ENCODE measurements at regions not wholly inside any gene's neighbourhood (a gene's known extent, or its start where the extent isn't known, plus 50 kb on each side); places are given as distances from the start of the nearest gene placed in this dataset.

DNA sequence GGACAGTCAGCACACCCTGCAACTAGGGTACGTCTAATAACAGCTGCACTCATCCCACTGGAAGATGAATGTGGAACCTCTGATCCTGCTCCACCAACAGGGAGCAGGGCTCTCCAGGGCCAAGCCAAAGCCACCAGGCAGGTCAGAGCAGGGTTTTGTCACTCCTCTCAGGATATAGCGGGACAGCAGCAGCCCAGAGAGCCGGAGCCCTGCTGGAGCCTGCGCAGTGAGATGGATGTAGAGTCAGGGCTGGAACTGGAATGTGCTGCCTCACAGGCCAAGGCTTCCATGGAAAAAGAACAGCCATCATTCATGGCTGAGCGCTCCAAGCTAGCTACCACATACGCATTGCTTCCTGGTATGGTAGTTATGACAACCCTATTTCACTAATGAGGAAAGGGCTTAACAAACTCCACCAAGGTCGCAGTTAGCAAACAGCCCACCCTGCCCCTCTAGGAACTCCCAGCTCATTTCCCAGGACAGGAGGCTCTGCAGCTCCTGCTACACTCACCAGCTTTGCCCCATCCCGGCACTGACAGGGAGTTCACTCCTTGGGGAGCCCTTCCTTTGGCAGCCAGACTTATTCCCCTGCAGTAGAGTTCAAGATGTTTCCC is 85.2 kb downstream of the HS1BP3 start:
- TF ChIP-seq POLR2A (IDR thresholded peaks at IDR 0.05; ENCODE audit: extremely low read depth, insufficient read length) (no peak), MYC (IDR thresholded peaks at IDR 0.05; ENCODE audit: low read depth, low read length) (no peak)
- TF ChIP-seq, protein P1, sequence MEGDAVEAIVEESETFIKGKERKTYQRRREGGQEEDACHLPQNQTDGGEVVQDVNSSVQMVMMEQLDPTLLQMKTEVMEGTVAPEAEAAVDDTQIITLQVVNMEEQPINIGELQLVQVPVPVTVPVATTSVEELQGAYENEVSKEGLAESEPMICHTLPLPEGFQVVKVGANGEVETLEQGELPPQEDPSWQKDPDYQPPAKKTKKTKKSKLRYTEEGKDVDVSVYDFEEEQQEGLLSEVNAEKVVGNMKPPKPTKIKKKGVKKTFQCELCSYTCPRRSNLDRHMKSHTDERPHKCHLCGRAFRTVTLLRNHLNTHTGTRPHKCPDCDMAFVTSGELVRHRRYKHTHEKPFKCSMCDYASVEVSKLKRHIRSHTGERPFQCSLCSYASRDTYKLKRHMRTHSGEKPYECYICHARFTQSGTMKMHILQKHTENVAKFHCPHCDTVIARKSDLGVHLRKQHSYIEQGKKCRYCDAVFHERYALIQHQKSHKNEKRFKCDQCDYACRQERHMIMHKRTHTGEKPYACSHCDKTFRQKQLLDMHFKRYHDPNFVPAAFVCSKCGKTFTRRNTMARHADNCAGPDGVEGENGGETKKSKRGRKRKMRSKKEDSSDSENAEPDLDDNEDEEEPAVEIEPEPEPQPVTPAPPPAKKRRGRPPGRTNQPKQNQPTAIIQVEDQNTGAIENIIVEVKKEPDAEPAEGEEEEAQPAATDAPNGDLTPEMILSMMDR (IDR thresholded peaks at IDR 0.05; ENCODE audit: low read depth, low read length): no peak
